ENCODE measurements at regions not wholly inside any gene's neighbourhood (a gene's known extent, or its start where the extent isn't known, plus 50 kb on each side); places are given as distances from the start of the nearest gene placed in this dataset.

- Mint-ChIP-seq H3K36me3 (ENCODE audit: low read depth) (no peaks in the 10 kb centered on the region), H3K9me3 (no peaks in the 10 kb centered on the region), H3K4me3 (no peak overlapping the region), H3K4me1 (ENCODE audit: low read depth) (peaks cover 17% of the 10 kb centered on the region), H3K27me3 (no peaks in the 10 kb centered on the region), H3K27ac (no peak overlapping the region)
- DNase-seq = no peak
Observed at GRCh38 chr20:17841751-17842215, 126.8 kb downstream of the SNX5 start.

- Mint-ChIP-seq H3K27ac (no peak overlapping the region), H3K9me3 (no peaks in the 10 kb centered on the region), H3K4me3 (no peak overlapping the region), H3K27me3 (no peaks in the 10 kb centered on the region), H3K4me1 (ENCODE audit: low read depth) (peaks cover 7% of the 10 kb centered on the region), H3K36me3 (ENCODE audit: low read depth) (no peaks in the 10 kb centered on the region)
- DNase-seq = no peak
Observed at GRCh38 chr20:17840423-17840822, 128.2 kb downstream of the SNX5 start.

- H3K4me3 Mint-ChIP-seq = no peak overlapping the region
- no peaks in the 10 kb centered on the region for H3K36me3 Mint-ChIP-seq (ENCODE audit: low read depth)
- peaks cover 5% of the 10 kb centered on the region for H3K4me1 Mint-ChIP-seq (ENCODE audit: low read depth)
- no peak for DNase-seq
- H3K27me3 Mint-ChIP-seq = no peaks in the 10 kb centered on the region
- no peaks in the 10 kb centered on the region for H3K9me3 Mint-ChIP-seq
- no peak overlapping the region for H3K27ac Mint-ChIP-seq
Observed at GRCh38 chr20:17838921-17839320, 129.7 kb downstream of the SNX5 start.

GRCh38 chr20:17837179-17837578, 131.4 kb downstream of the SNX5 start:
- Mint-ChIP-seq H3K27ac (no peak overlapping the region), H3K36me3 (ENCODE audit: low read depth) (no peaks in the 10 kb centered on the region), H3K4me1 (ENCODE audit: low read depth) (no peaks in the 10 kb centered on the region), H3K9me3 (no peaks in the 10 kb centered on the region), H3K27me3 (no peaks in the 10 kb centered on the region), H3K4me3 (no peak overlapping the region)
- no peak for DNase-seq

- no peaks in the 10 kb centered on the region for H3K36me3 Mint-ChIP-seq (ENCODE audit: low read depth)
- H3K27me3 Mint-ChIP-seq = no peaks in the 10 kb centered on the region
- no peak overlapping the region for H3K4me3 Mint-ChIP-seq
- no peak overlapping the region for H3K27ac Mint-ChIP-seq
- no peaks in the 10 kb centered on the region for H3K9me3 Mint-ChIP-seq
- DNase-seq = no peak
- no peaks in the 10 kb centered on the region for H3K4me1 Mint-ChIP-seq (ENCODE audit: low read depth)
Observed at GRCh38 chr20:17836303-17836861, 132.2 kb downstream of the SNX5 start.

GRCh38 chr20:17835934-17836300, 132.7 kb downstream of the SNX5 start:
- Mint-ChIP-seq H3K9me3 (no peaks in the 10 kb centered on the region), H3K36me3 (ENCODE audit: low read depth) (no peaks in the 10 kb centered on the region), H3K4me3 (no peak overlapping the region), H3K27ac (no peak overlapping the region), H3K4me1 (ENCODE audit: low read depth) (no peaks in the 10 kb centered on the region), H3K27me3 (no peaks in the 10 kb centered on the region)
- no peak for DNase-seq

- Mint-ChIP-seq H3K9me3 (no peaks in the 10 kb centered on the region), H3K4me1 (ENCODE audit: low read depth) (no peaks in the 10 kb centered on the region), H3K27me3 (no peaks in the 10 kb centered on the region), H3K4me3 (no peak overlapping the region), H3K27ac (no peak overlapping the region), H3K36me3 (ENCODE audit: low read depth) (no peaks in the 10 kb centered on the region)
- DNase-seq = no peak
Observed at GRCh38 chr20:17835240-17835933, 133.2 kb downstream of the SNX5 start.

GRCh38 chr20:17834804-17835203, 133.8 kb downstream of the SNX5 start:
- Mint-ChIP-seq H3K27me3 (no peaks in the 10 kb centered on the region), H3K27ac (no peak overlapping the region), H3K4me1 (ENCODE audit: low read depth) (no peaks in the 10 kb centered on the region), H3K9me3 (no peaks in the 10 kb centered on the region), H3K4me3 (no peak overlapping the region), H3K36me3 (ENCODE audit: low read depth) (no peaks in the 10 kb centered on the region)
- no peak for DNase-seq

GRCh38 chr20:17833036-17833674, 133.4 kb downstream of the BANF2 start:
- no peaks in the 10 kb centered on the region for H3K4me1 Mint-ChIP-seq (ENCODE audit: low read depth)
- no peaks in the 10 kb centered on the region for H3K9me3 Mint-ChIP-seq
- H3K27ac Mint-ChIP-seq = no peak overlapping the region
- no peaks in the 10 kb centered on the region for H3K27me3 Mint-ChIP-seq
- no peaks in the 10 kb centered on the region for H3K36me3 Mint-ChIP-seq (ENCODE audit: low read depth)
- DNase-seq = no peak
- no peak overlapping the region for H3K4me3 Mint-ChIP-seq

GRCh38 chr20:17832236-17832915, 132.6 kb downstream of the BANF2 start:
- Mint-ChIP-seq H3K9me3 (no peaks in the 10 kb centered on the region), H3K27me3 (no peaks in the 10 kb centered on the region), H3K4me1 (ENCODE audit: low read depth) (no peaks in the 10 kb centered on the region), H3K36me3 (ENCODE audit: low read depth) (no peaks in the 10 kb centered on the region), H3K27ac (no peak overlapping the region), H3K4me3 (no peak overlapping the region)
- no peak for DNase-seq

GRCh38 chr20:17828598-17829144, 128.9 kb downstream of the BANF2 start:
- no peaks in the 10 kb centered on the region for H3K9me3 Mint-ChIP-seq
- H3K27ac Mint-ChIP-seq = no peak overlapping the region
- no peak overlapping the region for H3K4me3 Mint-ChIP-seq
- H3K36me3 Mint-ChIP-seq (ENCODE audit: low read depth) = no peaks in the 10 kb centered on the region
- H3K4me1 Mint-ChIP-seq (ENCODE audit: low read depth) = peaks cover 13% of the 10 kb centered on the region
- no peak for DNase-seq
- no peaks in the 10 kb centered on the region for H3K27me3 Mint-ChIP-seq

- no peak overlapping the region for H3K27ac Mint-ChIP-seq
- H3K27me3 Mint-ChIP-seq = no peaks in the 10 kb centered on the region
- no peak for DNase-seq
- no peaks in the 10 kb centered on the region for H3K36me3 Mint-ChIP-seq (ENCODE audit: low read depth)
- no peak overlapping the region for H3K4me3 Mint-ChIP-seq
- peaks cover 13% of the 10 kb centered on the region for H3K4me1 Mint-ChIP-seq (ENCODE audit: low read depth)
- no peaks in the 10 kb centered on the region for H3K9me3 Mint-ChIP-seq
Observed at GRCh38 chr20:17827759-17828559, 128.2 kb downstream of the BANF2 start.

GRCh38 chr20:17827079-17827478, 127.3 kb downstream of the BANF2 start:
- Mint-ChIP-seq H3K27ac (no peak overlapping the region), H3K4me1 (ENCODE audit: low read depth) (peaks cover 13% of the 10 kb centered on the region), H3K4me3 (no peak overlapping the region), H3K36me3 (ENCODE audit: low read depth) (no peaks in the 10 kb centered on the region), H3K9me3 (no peaks in the 10 kb centered on the region), H3K27me3 (no peaks in the 10 kb centered on the region)
- no peak for DNase-seq

Data from activated T-cell treated with anti-CD3 and anti-CD28 coated beads, Interleukin-2, amount 50 U/mL, for 24 hours (primary cell).